SU-DHL-6 (cell line): ENCODE measurements at regions not wholly inside any gene's neighbourhood (a gene's known extent, or its start where the extent isn't known, plus 50 kb on each side); places are given as distances from the start of the nearest gene placed in this dataset.

Experiments used
- H2AFZ ChIP-seq: fragments of 200-600 bp; sonication (generic); 2 replicates; pipeline ENCODE4 v1.6.1; 2014; ENCODE audit warnings: low read depth, mild to moderate bottlenecking, moderate library complexity, mixed read lengths, antibody characterized with exemption, low read length; ENCODE audit not compliant: severe bottlenecking
- H3F3A ChIP-seq: fragments of 200-600 bp; shearing (Covaris generic); 2 replicates; pipeline ENCODE4 v1.6.0; 2016; ENCODE audit warnings: antibody characterized with exemption, mild to moderate bottlenecking; ENCODE audit not compliant: insufficient read depth
- H3K27ac ChIP-seq: fragments of 200-600 bp; sonication (generic); 2 replicates; pipeline ENCODE4 v1.5.1; 2016; ENCODE audit warnings: low read depth, mild to moderate bottlenecking, low read length, moderate library complexity, mixed read lengths
- H3K27me3 ChIP-seq: fragments of 200-600 bp; sonication (generic), shearing (Covaris generic); 2 replicates; pipeline ENCODE4 v1.6.0; 2014; ENCODE audit warnings: mild to moderate bottlenecking, low read length
- H3K36me3 ChIP-seq: fragments of 200-600 bp; sonication (generic); 2 replicates; pipeline ENCODE4 v1.6.1; 2014; ENCODE audit warnings: mild to moderate bottlenecking, low read length, mixed read lengths
- H3K4me2 ChIP-seq: fragments of 300-600, 200-600 bp; shearing (Covaris generic), sonication (generic); 2 replicates; pipeline ENCODE4 v1.6.0; 2014; ENCODE audit warnings: low read length, low read depth, mild to moderate bottlenecking; ENCODE audit not compliant: poor library complexity, severe bottlenecking
- H3K4me3 ChIP-seq: fragments of 200-600 bp; sonication (generic); 2 replicates; pipeline ENCODE4 v1.5.1; 2014; ENCODE audit warnings: antibody characterized with exemption, low read length, mild to moderate bottlenecking, mixed read lengths; ENCODE audit not compliant: insufficient read depth, poor library complexity, severe bottlenecking
- H3K79me2 ChIP-seq: fragments of 200-600 bp; sonication (generic); 2 replicates; pipeline ENCODE4 v1.6.1; 2014; ENCODE audit warnings: mild to moderate bottlenecking, low read length, moderate library complexity; ENCODE audit not compliant: insufficient read depth
- H3K9ac ChIP-seq: fragments of 200-600 bp; sonication (generic); 2 replicates; pipeline ENCODE4 v1.7.0; 2014; ENCODE audit warnings: mild to moderate bottlenecking, low read length
- H3K9me2 ChIP-seq: fragments of 200-600 bp; sonication (generic); replicated peaks from 2 replicates; pipeline ENCODE4 v1.6.1; 2014; ENCODE audit warnings: low read length; ENCODE audit not compliant: insufficient read depth
- H3K9me3 ChIP-seq: fragments of 200-600 bp; sonication (generic); 2 replicates; pipeline ENCODE4 v1.6.1; 2014; ENCODE audit warnings: low read length, mixed read lengths; ENCODE audit not compliant: insufficient read depth
- H4K20me1 ChIP-seq: fragments of 200-600 bp; sonication (generic); 2 replicates; pipeline ENCODE4 v1.6.1; 2014; ENCODE audit warnings: low read depth, mild to moderate bottlenecking, antibody characterized with exemption, low read length, moderate library complexity, mixed read lengths
- EZH2phosphoT487 ChIP-seq: fragments of 200-600 bp; sonication (generic), shearing (Covaris generic); conservative IDR thresholded peaks from 2 replicates; pipeline ENCODE4 v1.6.1; 2018; ENCODE audit warnings: mild to moderate bottlenecking, antibody characterized with exemption, low read length, moderate library complexity, mixed read lengths
- TF ChIP-seq, protein P1 (sequence below): fragments of 200-600 bp; sonication (generic); IDR thresholded peaks from one replicate; pipeline ENCODE4 v1.5.1; 2017; ENCODE audit warnings: antibody characterized with exemption, mild to moderate bottlenecking, low read length, moderate library complexity; ENCODE audit not compliant: insufficient read depth, poor library complexity, severe bottlenecking

DNA sequence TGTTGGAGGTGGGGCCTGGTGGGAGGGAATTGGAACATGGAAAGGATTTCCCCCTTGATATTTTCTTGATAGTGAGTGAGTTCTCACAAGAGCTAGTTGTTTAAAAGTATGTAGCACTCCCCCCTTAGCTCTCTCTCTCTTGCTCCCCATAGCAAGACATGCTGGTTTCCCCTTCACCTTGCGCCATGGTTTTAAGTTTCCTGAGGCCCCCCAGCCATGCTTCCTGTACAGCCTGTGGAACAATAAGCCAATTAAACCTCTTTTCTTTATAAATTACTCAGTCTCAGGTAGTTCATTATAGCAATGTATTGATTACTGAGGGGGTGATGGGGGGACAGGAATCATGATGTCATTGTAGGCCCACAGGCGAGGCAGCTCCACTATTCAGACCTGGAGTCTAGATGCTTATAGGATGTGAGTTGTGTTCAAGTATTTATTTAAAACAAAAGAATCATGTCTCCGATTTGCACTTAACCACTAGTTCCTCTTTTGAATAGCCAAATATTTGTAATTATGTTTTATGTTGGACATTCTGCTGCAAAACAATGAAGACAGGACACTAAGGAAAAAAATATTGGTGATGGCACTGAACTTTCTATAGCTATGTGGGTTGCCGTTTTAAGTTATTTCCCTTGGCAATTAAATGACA is 156.6 kb downstream of the TMEM38B start:
- Histone ChIP-seq H3K9me3 (no peaks in the 10 kb centered on the region), H3K79me2 (no peaks in the 10 kb centered on the region), H4K20me1 (no peaks in the 10 kb centered on the region), H2AFZ (no peak overlapping the region), H3K4me2 (no peak overlapping the region), H3K9me2 (no peaks in the 10 kb centered on the region), H3F3A (no peaks in the 10 kb centered on the region), H3K36me3 (no peaks in the 10 kb centered on the region), H3K9ac (no peak overlapping the region), H3K27me3 (no peaks in the 10 kb centered on the region), H3K4me3 (no peak overlapping the region), H3K27ac (no peak overlapping the region)
- no peak for TF ChIP-seq EZH2phosphoT487
- TF ChIP-seq, protein P1, sequence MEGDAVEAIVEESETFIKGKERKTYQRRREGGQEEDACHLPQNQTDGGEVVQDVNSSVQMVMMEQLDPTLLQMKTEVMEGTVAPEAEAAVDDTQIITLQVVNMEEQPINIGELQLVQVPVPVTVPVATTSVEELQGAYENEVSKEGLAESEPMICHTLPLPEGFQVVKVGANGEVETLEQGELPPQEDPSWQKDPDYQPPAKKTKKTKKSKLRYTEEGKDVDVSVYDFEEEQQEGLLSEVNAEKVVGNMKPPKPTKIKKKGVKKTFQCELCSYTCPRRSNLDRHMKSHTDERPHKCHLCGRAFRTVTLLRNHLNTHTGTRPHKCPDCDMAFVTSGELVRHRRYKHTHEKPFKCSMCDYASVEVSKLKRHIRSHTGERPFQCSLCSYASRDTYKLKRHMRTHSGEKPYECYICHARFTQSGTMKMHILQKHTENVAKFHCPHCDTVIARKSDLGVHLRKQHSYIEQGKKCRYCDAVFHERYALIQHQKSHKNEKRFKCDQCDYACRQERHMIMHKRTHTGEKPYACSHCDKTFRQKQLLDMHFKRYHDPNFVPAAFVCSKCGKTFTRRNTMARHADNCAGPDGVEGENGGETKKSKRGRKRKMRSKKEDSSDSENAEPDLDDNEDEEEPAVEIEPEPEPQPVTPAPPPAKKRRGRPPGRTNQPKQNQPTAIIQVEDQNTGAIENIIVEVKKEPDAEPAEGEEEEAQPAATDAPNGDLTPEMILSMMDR, result no peak

DNA sequence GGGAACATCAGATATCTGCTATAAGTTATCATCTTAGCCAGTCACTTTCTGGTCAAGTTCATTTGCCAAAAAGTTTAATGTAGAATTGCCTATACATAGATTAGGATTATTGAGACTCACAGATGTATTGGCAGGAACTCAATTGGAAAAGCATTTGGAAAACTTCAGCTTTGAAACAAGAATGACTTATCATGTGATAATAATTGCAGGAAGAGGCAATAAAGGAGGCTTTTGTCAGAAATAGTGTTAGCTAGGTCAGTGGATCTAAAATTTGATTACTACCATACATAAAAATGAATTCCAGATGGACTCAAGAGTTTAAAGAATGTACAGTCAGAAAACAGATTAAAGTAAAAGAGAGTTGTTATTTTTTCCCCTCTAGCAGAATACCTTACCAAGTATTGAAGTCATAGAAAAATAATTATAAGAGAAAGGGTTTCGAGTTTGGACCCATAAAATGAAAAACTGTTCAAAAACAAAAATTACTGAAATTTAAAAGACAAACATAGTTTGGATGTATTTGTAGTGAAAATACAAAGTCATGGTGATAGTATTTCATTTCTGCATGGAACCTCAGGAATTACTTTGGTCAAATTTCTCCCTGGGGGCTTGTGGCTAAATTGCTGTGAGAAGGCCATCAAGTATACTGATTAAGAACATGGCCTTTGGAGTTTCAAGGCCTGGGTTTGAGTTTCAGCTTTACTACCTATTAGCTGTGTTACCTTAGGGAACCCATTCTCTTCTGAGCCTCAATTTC is 159.9 kb downstream of the TMEM38B start:
- Histone ChIP-seq H3K4me2 (no peak overlapping the region), H3F3A (no peaks in the 10 kb centered on the region), H2AFZ (no peak overlapping the region), H4K20me1 (no peaks in the 10 kb centered on the region), H3K9ac (no peak overlapping the region), H3K9me3 (no peaks in the 10 kb centered on the region), H3K36me3 (no peaks in the 10 kb centered on the region), H3K9me2 (no peaks in the 10 kb centered on the region), H3K79me2 (no peaks in the 10 kb centered on the region), H3K27me3 (no peaks in the 10 kb centered on the region), H3K4me3 (no peak overlapping the region), H3K27ac (no peak overlapping the region)
- TF ChIP-seq, protein P1, result no peak
- TF ChIP-seq EZH2phosphoT487, result no peak

DNA sequence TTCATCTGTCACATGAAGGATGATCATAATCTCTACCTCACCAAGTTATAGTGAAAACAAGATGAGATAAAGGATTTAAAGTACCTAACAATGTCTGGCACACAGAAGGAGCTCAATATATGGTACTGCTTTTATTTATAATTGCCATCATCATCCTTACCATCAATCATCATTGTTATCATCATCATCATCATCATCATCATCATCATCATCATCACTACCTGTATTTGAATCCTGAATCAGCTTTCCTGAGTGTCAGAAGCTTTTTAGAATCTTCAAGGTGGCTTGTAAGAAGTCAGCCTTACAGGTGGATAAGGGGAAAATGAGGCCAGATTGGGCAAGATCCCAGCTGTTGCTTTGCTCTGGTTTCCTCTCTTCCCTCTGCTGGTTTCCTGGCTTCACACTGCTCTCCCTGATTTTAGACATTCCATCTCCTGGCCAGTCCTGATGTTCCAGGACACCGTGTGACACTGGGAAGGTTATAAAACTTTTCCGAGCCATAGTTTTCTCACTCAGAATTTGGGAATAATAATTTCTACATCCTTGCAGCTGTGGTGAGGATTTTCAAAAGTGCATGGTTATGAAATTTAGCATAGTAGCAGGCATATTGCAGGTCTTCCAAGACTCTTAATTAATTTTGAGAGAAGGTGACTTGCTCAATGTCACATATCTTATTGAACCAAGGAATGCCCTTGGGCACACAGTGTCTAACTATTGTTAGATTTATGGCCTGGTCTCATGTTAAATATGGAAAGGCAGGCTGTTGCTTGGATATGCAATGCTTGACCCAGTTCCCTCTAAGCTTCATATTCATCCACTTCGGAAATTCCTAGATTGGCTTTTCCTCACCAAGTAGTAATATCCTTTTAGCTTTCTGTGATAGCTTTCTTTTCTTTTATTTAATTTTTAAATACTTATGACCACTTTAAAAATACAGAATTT is 160.7 kb downstream of the TMEM38B start:
- H3K9me3 ChIP-seq, result no peaks in the 10 kb centered on the region
- no peaks in the 10 kb centered on the region for H3K9me2 ChIP-seq
- H3F3A ChIP-seq, result no peaks in the 10 kb centered on the region
- H3K4me2 ChIP-seq, result no peak overlapping the region
- H3K9ac ChIP-seq, result no peak overlapping the region
- H3K27me3 ChIP-seq, result no peaks in the 10 kb centered on the region
- no peak overlapping the region for H3K27ac ChIP-seq
- no peaks in the 10 kb centered on the region for H4K20me1 ChIP-seq
- no peaks in the 10 kb centered on the region for H3K36me3 ChIP-seq
- no peak for TF ChIP-seq EZH2phosphoT487
- TF ChIP-seq, protein P1, result no peak
- no peak overlapping the region for H2AFZ ChIP-seq
- no peaks in the 10 kb centered on the region for H3K79me2 ChIP-seq
- H3K4me3 ChIP-seq, result no peak overlapping the region
